Rectal smooth muscle tissue (tissue), 1 donor: ENCODE measurements at regions not wholly inside any gene's neighbourhood (a gene's known extent, or its start where the extent isn't known, plus 50 kb on each side); places are given as distances from the start of the nearest gene placed in this dataset.
"Not testable (repeated sequence)": the region's sequence is repeated elsewhere in the genome, so short reads cannot be mapped to it uniquely, and the experiment has no call there.

Source experiments
- H3K27ac ChIP-seq: one replicate; pipeline ENCODE4 v1.7.0; 2013; ENCODE audit warnings: low read depth, low read length, inconsistent platforms
- H3K27me3 ChIP-seq: one replicate; pipeline ENCODE4 v1.7.0; 2013; ENCODE audit warnings: low read length; ENCODE audit not compliant: control insufficient read depth, insufficient read depth
- H3K36me3 ChIP-seq: one replicate; pipeline ENCODE4 v1.7.0; 2013; ENCODE audit warnings: low read length; ENCODE audit not compliant: control insufficient read depth, insufficient read depth
- H3K4me1 ChIP-seq: one replicate; pipeline ENCODE4 v1.7.0; 2013; ENCODE audit warnings: low read length; ENCODE audit not compliant: control insufficient read depth, insufficient read depth
- H3K4me3 ChIP-seq: one replicate; pipeline ENCODE4 v1.7.0; 2013; ENCODE audit warnings: low read length
- H3K9ac ChIP-seq: one replicate; pipeline ENCODE4 v1.7.0; 2013; ENCODE audit warnings: low read length

DNA sequence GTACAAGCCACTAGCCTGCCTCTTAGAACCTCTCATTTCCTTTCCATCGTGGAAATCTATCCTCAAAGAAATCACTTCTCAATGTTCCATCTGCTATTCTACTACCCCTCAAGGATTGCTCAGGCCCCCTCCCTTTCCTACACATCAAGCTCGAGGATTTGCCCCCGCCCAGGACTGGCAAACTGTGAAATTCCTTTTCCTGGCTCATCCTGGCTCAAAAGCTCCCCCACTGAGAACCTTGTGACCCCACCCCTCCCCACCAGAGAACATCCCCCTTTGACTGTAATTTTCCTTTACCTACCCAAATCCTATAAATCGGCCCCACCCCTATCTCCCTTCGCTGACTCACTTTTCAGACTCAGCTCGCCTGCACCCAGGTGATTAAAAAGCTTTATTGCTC is 1103.3 kb upstream of the FAM98A start:
- H3K4me1 ChIP-seq, H3K27me3 ChIP-seq, H3K9ac ChIP-seq, H3K36me3 ChIP-seq, H3K27ac ChIP-seq, H3K4me3 ChIP-seq: not testable (repeated sequence)

DNA sequence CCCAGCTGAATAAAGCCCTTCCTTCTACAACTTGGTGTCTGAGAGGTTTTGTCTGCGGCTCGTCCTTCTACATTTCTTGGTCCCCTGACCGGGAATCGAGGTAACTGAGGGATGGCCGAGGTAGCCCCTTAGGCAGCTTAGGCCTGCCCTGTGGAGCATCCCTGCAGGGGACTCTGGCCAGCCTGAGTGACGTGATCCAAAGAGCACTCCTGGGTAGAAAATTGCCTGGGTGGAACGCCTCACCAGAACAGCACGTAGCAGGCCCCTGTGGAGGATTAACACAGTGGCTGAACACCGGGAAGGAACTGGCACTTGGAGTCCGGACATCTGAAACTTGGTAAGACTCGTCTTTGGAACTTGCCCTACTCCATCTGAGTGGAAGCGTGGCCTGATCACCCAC is 1078.5 kb upstream of the FAM98A start:
- not testable (repeated sequence) for H3K27ac ChIP-seq, H3K36me3 ChIP-seq, H3K27me3 ChIP-seq, H3K4me1 ChIP-seq, H3K4me3 ChIP-seq, H3K9ac ChIP-seq

DNA sequence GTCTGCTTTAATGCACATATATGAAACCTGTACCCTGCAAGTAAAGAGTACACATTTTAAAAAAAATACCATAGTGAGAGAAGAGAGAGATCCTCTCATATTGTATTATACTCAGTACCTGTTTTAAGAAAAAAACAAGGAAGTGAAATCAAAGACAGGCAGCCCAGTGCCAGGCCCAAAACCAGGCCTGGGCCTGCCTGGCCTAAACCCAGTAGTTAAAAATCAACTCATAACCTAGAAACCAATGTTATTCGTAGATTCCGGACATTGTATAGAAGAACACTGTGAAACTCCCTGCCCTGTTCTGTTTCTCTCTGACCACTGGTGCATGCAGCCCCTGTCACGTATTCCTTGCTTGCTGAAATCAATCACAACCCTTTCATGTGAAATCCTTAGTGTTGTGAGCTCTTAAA is 1078.0 kb upstream of the FAM98A start:
- not testable (repeated sequence) for H3K27ac ChIP-seq, H3K4me3 ChIP-seq, H3K36me3 ChIP-seq, H3K9ac ChIP-seq, H3K4me1 ChIP-seq, H3K27me3 ChIP-seq

DNA sequence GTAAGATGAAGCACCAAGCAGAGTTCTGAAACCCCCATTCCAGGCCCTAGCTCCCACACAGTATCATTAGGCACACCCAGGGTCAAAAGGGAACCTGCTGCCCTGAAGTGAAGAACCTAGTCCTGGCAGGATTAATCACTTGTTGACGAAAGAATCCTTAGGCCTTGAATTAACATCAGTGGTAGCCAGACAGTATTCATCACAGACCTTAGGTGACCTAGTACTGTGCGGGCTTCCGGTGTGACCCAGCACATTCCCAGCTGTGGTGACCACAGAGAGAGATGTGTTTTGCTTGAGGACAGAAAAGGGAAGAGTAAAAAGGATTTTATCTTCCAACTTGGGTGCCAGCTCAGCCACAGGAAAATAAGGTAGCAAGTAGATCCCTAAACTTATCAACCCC is 1071.4 kb upstream of the FAM98A start:
- no peak overlapping the region for H3K4me3 ChIP-seq
- H3K27ac ChIP-seq = no peak overlapping the region
- H3K36me3 ChIP-seq = no peaks in the 10 kb centered on the region
- H3K9ac ChIP-seq = no peak overlapping the region
- H3K27me3 ChIP-seq = no peaks in the 10 kb centered on the region
- H3K4me1 ChIP-seq = no peaks in the 10 kb centered on the region

DNA sequence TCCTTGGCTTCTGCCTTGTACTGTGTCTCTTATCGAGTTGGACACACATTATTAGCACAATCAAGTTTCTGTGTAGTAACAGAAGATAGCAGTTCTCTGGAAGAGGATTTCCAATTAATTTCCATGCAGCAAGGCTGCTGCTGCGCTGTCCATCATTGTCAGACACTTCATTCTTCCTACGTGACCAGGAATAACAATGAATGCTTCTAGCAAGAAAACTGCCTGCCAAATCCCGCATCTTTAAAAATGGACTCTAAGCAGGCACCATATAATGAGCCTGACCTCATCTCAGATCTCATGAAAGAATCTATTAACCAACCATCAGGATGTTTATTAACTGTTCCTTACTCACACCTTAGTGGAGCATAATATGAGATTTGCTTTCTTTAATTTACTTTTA is 1067.7 kb upstream of the FAM98A start:
- Histone ChIP-seq H3K4me3 (no peak overlapping the region), H3K27me3 (no peaks in the 10 kb centered on the region), H3K4me1 (no peaks in the 10 kb centered on the region), H3K36me3 (no peaks in the 10 kb centered on the region), H3K9ac (no peak overlapping the region), H3K27ac (no peak overlapping the region)

DNA sequence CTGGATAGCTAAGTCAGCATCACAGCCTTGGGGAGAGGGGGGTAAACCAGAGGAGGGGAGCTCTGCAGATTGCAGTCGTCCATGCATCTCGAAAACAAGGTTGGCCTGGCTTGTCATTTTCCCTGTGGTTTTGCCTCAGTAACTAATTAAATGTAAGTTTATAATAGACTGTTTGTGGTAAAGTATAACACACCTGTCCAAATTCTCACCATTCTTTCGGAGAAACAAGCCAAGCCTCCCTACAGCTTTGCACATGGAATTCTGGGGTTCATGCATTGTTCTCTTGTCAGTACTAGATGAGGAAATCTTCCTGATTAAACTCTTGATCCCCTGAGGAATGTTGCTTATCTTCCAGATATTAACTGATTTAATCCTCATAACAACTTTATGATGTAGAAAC is 1065.2 kb upstream of the FAM98A start:
- Histone ChIP-seq H3K4me1 (no peaks in the 10 kb centered on the region), H3K27ac (no peak overlapping the region), H3K36me3 (no peaks in the 10 kb centered on the region), H3K27me3 (no peaks in the 10 kb centered on the region), H3K4me3 (no peak overlapping the region), H3K9ac (no peak overlapping the region)

DNA sequence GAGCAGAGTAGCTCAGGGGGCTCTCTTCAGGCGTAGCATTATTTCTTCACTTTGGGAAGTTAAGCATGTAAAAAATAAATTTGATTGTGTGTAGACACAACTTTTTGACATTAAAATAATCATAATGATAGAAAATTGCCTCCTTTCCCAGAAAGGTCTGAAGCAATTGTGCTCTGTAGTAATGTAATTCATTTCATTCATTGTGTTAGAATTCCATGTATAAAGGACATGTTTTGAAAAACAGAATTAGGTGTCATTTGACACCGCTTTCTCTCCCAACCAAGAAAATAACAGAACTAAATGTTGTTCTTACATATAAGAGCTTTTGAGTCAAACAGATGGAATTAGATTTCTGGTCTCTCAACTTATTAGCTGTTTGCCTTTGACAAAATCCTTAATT is 1064.2 kb upstream of the FAM98A start:
- no peaks in the 10 kb centered on the region for H3K36me3 ChIP-seq
- no peak overlapping the region for H3K27ac ChIP-seq
- no peaks in the 10 kb centered on the region for H3K4me1 ChIP-seq
- no peak overlapping the region for H3K4me3 ChIP-seq
- no peak overlapping the region for H3K9ac ChIP-seq
- no peaks in the 10 kb centered on the region for H3K27me3 ChIP-seq

DNA sequence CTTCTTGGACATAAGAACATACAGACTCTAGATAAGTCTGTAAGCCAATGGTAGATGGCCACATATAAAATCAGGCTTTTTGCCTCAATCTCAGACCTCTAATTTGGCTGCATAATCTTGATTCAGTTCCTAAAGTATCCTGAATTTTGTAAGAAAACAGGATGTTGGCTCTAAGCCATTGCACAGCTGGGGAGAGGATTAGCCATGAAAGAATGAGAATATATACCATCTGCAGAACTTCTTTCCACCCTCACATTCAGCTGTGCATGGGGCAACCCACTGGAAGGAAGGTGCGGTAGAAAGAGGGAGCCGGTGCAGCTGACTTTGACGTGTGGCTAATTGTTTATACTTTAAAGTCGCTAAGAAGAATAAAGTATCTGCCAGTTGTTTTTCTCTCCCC is 1061.6 kb upstream of the FAM98A start:
- Histone ChIP-seq H3K36me3 (no peaks in the 10 kb centered on the region), H3K4me1 (no peaks in the 10 kb centered on the region), H3K4me3 (no peak overlapping the region), H3K9ac (no peak overlapping the region), H3K27me3 (no peaks in the 10 kb centered on the region), H3K27ac (no peak overlapping the region)

DNA sequence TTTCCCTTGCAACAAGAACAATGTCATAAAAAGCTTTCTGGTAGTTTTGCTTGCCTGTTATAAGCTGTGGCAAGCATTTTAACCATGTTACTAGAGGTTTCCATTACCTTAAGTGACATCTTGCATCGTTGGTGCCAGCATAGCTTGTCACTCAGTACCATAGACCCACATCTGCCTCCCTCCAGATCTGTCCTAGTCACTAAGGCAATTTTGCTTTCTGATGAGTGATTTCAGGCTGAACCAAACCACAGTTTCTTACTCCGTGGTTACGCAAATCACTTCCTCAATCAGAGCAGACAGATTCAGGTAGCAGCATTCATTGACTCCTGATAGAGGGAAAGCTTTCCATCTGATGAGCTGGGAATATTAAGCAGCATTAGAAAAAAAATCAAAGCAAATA is 1057.5 kb upstream of the FAM98A start:
- no peak overlapping the region for H3K4me3 ChIP-seq
- no peaks in the 10 kb centered on the region for H3K4me1 ChIP-seq
- no peaks in the 10 kb centered on the region for H3K36me3 ChIP-seq
- H3K27me3 ChIP-seq = no peaks in the 10 kb centered on the region
- H3K27ac ChIP-seq = no peak overlapping the region
- H3K9ac ChIP-seq = no peak overlapping the region

DNA sequence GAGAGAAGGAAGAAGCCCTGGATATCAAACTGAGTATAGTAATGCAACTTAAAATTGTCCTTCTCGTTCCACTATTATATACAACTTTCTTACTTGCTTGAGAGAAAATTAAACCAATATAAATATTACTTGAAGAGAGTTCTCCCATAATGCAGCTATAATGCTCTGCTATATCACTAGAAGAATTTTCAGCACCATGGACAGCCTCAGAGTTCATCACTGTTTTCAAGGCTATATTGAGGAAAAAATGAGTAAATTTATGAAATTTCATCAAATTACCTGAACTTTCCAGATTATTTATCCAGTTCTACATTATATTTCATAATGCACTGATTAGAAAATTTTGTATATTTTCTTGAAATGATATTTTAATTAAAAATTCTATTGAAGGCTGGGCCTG is 1053.5 kb upstream of the FAM98A start:
- Histone ChIP-seq H3K27me3 (no peaks in the 10 kb centered on the region), H3K27ac (no peak overlapping the region), H3K4me3 (no peak overlapping the region), H3K4me1 (no peaks in the 10 kb centered on the region), H3K36me3 (no peaks in the 10 kb centered on the region), H3K9ac (no peak overlapping the region)

DNA sequence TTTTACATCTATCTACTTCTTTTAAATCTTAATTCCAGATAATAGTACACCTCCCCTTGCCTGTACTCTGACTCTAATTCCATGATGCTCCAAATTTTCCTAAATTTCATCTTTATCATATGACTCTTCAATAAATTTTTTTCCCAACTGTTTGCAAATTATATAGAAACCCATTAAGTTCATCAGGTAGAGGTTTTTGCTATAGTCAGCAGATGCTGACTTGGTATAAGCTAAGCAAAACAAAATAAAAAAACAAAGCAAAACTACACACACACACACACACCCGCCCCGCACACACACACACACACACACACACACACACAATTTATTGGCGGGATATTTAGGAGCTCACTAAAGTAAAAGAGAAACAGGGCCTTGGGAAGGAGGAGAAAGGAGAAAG is 1047.8 kb upstream of the FAM98A start:
- Histone ChIP-seq H3K9ac (no peak overlapping the region), H3K4me1 (no peaks in the 10 kb centered on the region), H3K27me3 (no peaks in the 10 kb centered on the region), H3K27ac (no peak overlapping the region), H3K36me3 (no peaks in the 10 kb centered on the region), H3K4me3 (no peak overlapping the region)

DNA sequence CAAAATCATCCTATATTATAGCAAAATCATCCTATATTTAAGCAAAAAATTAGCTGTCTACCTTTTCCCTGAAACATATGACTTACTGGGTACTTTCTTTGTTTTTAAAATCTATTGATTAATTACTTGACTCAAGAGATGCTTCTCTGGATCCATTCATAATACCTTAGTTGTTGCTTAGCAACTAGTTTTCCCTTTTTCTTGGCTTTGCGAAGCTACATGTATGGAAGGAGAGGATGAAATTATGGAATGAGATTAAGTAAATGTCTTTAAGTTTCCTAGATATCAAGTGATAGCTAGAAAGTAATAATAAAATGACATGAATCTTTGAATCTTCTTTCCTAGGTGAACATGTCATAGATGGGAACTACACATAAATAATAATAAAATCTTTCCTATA is 1033.2 kb upstream of the FAM98A start:
- no peak overlapping the region for H3K4me3 ChIP-seq
- no peaks in the 10 kb centered on the region for H3K4me1 ChIP-seq
- no peak overlapping the region for H3K9ac ChIP-seq
- H3K27ac ChIP-seq = no peak overlapping the region
- H3K36me3 ChIP-seq = no peaks in the 10 kb centered on the region
- H3K27me3 ChIP-seq = no peaks in the 10 kb centered on the region

DNA sequence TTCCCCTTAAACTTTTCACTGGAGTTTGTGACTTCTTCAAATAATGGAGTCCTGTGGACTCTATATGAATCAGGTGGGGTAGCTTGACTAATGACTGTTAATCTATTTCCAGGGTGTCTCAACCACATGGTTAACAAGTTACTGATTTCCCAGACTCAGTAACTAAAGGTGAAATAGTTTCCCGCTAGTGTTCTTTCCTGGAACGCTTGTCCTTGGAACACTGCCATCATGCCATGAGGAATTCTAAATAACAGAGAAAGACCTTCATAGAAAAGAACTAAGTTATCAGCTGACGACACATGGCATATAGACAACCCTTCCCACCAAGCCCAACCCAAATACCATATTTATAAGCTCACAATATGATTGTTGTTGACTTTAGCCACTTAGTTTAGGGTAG is 1027.9 kb upstream of the FAM98A start:
- Histone ChIP-seq H3K27me3 (no peaks in the 10 kb centered on the region), H3K9ac (no peak overlapping the region), H3K4me3 (no peak overlapping the region), H3K36me3 (no peaks in the 10 kb centered on the region), H3K4me1 (no peaks in the 10 kb centered on the region), H3K27ac (no peak overlapping the region)

DNA sequence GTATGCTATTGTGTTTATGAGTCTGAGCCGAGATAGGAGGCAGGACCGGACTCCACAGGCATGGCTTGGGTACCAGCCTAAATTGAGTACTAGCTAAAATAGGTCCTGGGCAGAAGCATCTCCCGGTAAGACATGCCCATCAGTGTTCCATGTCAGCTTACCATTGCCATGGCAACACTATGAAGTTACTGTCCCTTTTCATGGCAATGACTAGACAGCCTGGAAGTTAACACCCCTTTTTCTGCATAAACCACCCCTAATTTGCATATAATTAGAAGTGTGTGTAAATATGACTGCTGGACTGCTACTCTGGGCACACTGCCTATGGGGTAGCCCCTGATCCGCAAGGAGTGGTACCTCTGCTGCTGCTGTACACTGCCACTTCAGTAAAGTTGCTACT is 1005.1 kb upstream of the FAM98A start:
- Histone ChIP-seq H3K4me1 (no peaks in the 10 kb centered on the region), H3K36me3 (no peaks in the 10 kb centered on the region), H3K27ac (no peak overlapping the region), H3K9ac (no peak overlapping the region), H3K27me3 (no peaks in the 10 kb centered on the region), H3K4me3 (no peak overlapping the region)
